Esophagus muscularis mucosa (tissue), 4 donors: ENCODE measurements at regions not wholly inside any gene's neighbourhood (a gene's known extent, or its start where the extent isn't known, plus 50 kb on each side); places are given as distances from the start of the nearest gene placed in this dataset.

Experiments
- DNase-seq: peaks from one replicate; pipeline ENCODE4 v3.0.0-alpha.2; 2017; ENCODE audit errors: extremely low spot score
- H3K27ac ChIP-seq, 4 donors: fragments of 200-600 bp; sonication (generic); replicated peaks in 1 of 4; 1 replicate in 3 of 4; 2 replicates in 1 of 4; pipeline ENCODE4 v1.5.1; 2016 to 2019; ENCODE audit warnings: mild to moderate bottlenecking in 1 of 4
- H3K27me3 ChIP-seq, 4 donors: fragments of 200-600 bp; sonication (generic); one replicate each; pipeline versions ENCODE4 v1.5.1 to v1.6.0; 2016 to 2019
- H3K36me3 ChIP-seq, 4 donors: fragments of 200-600 bp; sonication (generic); one replicate each; pipeline ENCODE4 v1.5.1; 2016 to 2019
- H3K4me1 ChIP-seq, 4 donors: fragments of 200-600 bp; sonication (generic); one replicate each; pipeline ENCODE4 v1.5.1; 2016 to 2019
- H3K4me3 ChIP-seq, 4 donors: fragments of 200-600 bp; sonication (generic); 1 replicate in 2 of 4; 2 replicates in 2 of 4; pipeline ENCODE4 v1.5.1; 2016 to 2019; ENCODE audit warnings: mild to moderate bottlenecking in 4 of 4, moderate library complexity in 1 of 4
- H3K9me3 ChIP-seq, 4 donors: fragments of 200-600 bp; sonication (generic); 1 replicate in 3 of 4; 2 replicates in 1 of 4; pipeline ENCODE4 v1.5.1; 2016 to 2019
- CTCF ChIP-seq, 3 experiments: fragments of 200-600 bp in 2 of 3; fragments of 450-650 bp in 1 of 3; sonication (generic) in 2 of 3; IDR thresholded peaks; one replicate each; pipeline ENCODE4 v1.5.1; 2017 to 2019; ENCODE audit warnings: antibody characterized with exemption in 3 of 3, mild to moderate bottlenecking in 2 of 3, moderate library complexity in 1 of 3
- EP300 ChIP-seq: sonication (generic); formaldehyde crosslinking; IDR thresholded peaks from one replicate; pipeline ENCODE4 v1.6.1; 2017; ENCODE audit warnings: antibody characterized with exemption
- POLR2A ChIP-seq: fragments of 450-650 bp; IDR thresholded peaks from one replicate; pipeline ENCODE4 v1.6.1; 2017; ENCODE audit warnings: antibody characterized with exemption, moderate library complexity, mild to moderate bottlenecking, low read depth
- POLR2AphosphoS5 ChIP-seq, 2 donors: sonication (generic); formaldehyde crosslinking; IDR thresholded peaks; one replicate each; pipeline ENCODE4 v1.6.1; 2017; ENCODE audit warnings: antibody characterized with exemption in 2 of 2
- WGBS: methylation state at CpG from one replicate; pipeline ENCODE4 v1.1.5; 2018; 5-methylcytosine and 5-hydroxymethylcytosine counted together
- intact Hi-C: fragments of 100-400 bp; cut with DNase I; formaldehyde crosslinking; loops from one replicate; pipeline ENCODE4 v1.15.1; 2023

- 98% methylated on average over 2 of the region's 2 CpGs for WGBS
- intact Hi-C loops = no loop called here
These were observed 191.1 kb downstream of the WNT5A start for GRCh38 chr3:55296030-55296429.

GRCh38 chr3:55294557-55294956, 192.5 kb downstream of the WNT5A start:
- Histone ChIP-seq H3K36me3 (no peaks in the 10 kb centered on the region), H3K9me3 (no peaks in the 10 kb centered on the region), H3K27ac (no peak overlapping the region), H3K4me3 (no peak overlapping the region), H3K27me3 (no peaks in the 10 kb centered on the region), H3K4me1 (peaks cover 0 to 3% (median 0%) of the 10 kb centered on the region in 4 donors)
- 76% methylated on average over 2 of the region's 2 CpGs for WGBS
- intact Hi-C loops = no loop called here
- no peak for TF ChIP-seq POLR2A
- no peak for TF ChIP-seq EP300
- no peak for TF ChIP-seq CTCF (IDR thresholded peaks at IDR 0.05)
- TF ChIP-seq POLR2AphosphoS5 (IDR thresholded peaks at IDR 0.05) = no peak
- no peak for DNase-seq

More at GRCh38 chr3:55296030-55296429, 191.1 kb downstream of the WNT5A start:
- H3K4me1 ChIP-seq = peaks cover 0 to 3% (median 0%) of the 10 kb centered on the region in 4 donors
- no peaks in the 10 kb centered on the region for H3K36me3 ChIP-seq
- no peaks in the 10 kb centered on the region for H3K27me3 ChIP-seq
- no peak for TF ChIP-seq POLR2A
- TF ChIP-seq EP300 = no peak
- TF ChIP-seq POLR2AphosphoS5 (IDR thresholded peaks at IDR 0.05) = no peak
- no peak overlapping the region for H3K4me3 ChIP-seq
- H3K27ac ChIP-seq = no peak overlapping the region
- DNase-seq = no peak
- no peaks in the 10 kb centered on the region for H3K9me3 ChIP-seq

- WGBS = 52% methylated on average over 9 of the region's 9 CpGs
- no peak for DNase-seq
- no peak for TF ChIP-seq POLR2AphosphoS5 (IDR thresholded peaks at IDR 0.05)
- TF ChIP-seq CTCF (IDR thresholded peaks at IDR 0.05) = no peak
- TF ChIP-seq EP300 = no peak
- TF ChIP-seq POLR2A = no peak
- Histone ChIP-seq H3K4me3 (no peak overlapping the region), H3K27me3 (no peaks in the 10 kb centered on the region), H3K27ac (no peak overlapping the region), H3K36me3 (no peaks in the 10 kb centered on the region), H3K4me1 (no peaks in the 10 kb centered on the region), H3K9me3 (no peaks in the 10 kb centered on the region)
- intact Hi-C loops = no loop called here
These were observed 194.7 kb downstream of the WNT5A start for GRCh38 chr3:55292360-55292759.

- no peaks in the 10 kb centered on the region for H3K27me3 ChIP-seq
- no peaks in the 10 kb centered on the region for H3K9me3 ChIP-seq
- intact Hi-C loops = no loop called here
- no peak overlapping the region for H3K4me3 ChIP-seq
- no peaks in the 10 kb centered on the region for H3K36me3 ChIP-seq
- H3K27ac ChIP-seq = no peak overlapping the region
- DNase-seq = no peak
- TF ChIP-seq POLR2AphosphoS5 (IDR thresholded peaks at IDR 0.05) (no peak), CTCF (IDR thresholded peaks at IDR 0.05) (no peak), POLR2A (no peak), EP300 (no peak)
- no peaks in the 10 kb centered on the region for H3K4me1 ChIP-seq
These were observed 198.4 kb downstream of the WNT5A start for GRCh38 chr3:55288657-55289056.

- Histone ChIP-seq H3K27ac (no peak overlapping the region), H3K4me1 (no peaks in the 10 kb centered on the region), H3K27me3 (no peaks in the 10 kb centered on the region), H3K9me3 (no peaks in the 10 kb centered on the region), H3K36me3 (no peaks in the 10 kb centered on the region), H3K4me3 (no peak overlapping the region)
- intact Hi-C loops = no loop called here
- no peak for DNase-seq
- WGBS = 31% methylated on average over 1 of the region's 1 CpG
- no peak for TF ChIP-seq POLR2A
- no peak for TF ChIP-seq POLR2AphosphoS5 (IDR thresholded peaks at IDR 0.05)
- TF ChIP-seq EP300 = no peak
- TF ChIP-seq CTCF (IDR thresholded peaks at IDR 0.05) = no peak
These were observed 200.4 kb downstream of the WNT5A start for GRCh38 chr3:55286693-55287092.
